ENCODE measurements at regions not wholly inside any gene's neighbourhood (a gene's known extent, or its start where the extent isn't known, plus 50 kb on each side); places are given as distances from the start of the nearest gene placed in this dataset.

- no peak for TF ChIP-seq CTCF (IDR thresholded peaks at IDR 0.05)
- no peak for TF ChIP-seq EZH2 (IDR thresholded peaks at IDR 0.05; ENCODE audit: borderline replicate concordance, insufficient read depth, low read depth, low read length, poor library complexity, severe bottlenecking)
Observed at GRCh38 chr2:146305164-146305563, 1539.7 kb upstream of the ACVR2A start.
